HepG2 (cell line): ENCODE measurements at regions not wholly inside any gene's neighbourhood (a gene's known extent, or its start where the extent isn't known, plus 50 kb on each side); places are given as distances from the start of the nearest gene placed in this dataset.

Source experiments
- ATAC-seq: fragments of 200-7000 bp; cut with Tn5 transposase; 3 replicates; pipeline ENCODE4 v1.9.1; 2020; ENCODE audit warnings: mild to moderate bottlenecking, moderate library complexity
- BruUV-seq: library from RNA; stranded (reverse); fragments of 400-500 nt; replicated peaks from 2 replicates; lab custom pipeline; 2021; lab: Mats Ljungman, UMichigan
- CTCF ChIA-PET: fragments of 300-600 bp; formaldehyde crosslinking; extraction: SDS; loops from one replicate; lab custom pipeline; 2021; ENCODE audit warnings: low total read pairs, inconsistent platforms, low intra/inter-chr PET ratio; lab: Yijun Ruan, JAX
- POLR2A ChIA-PET: fragments of 350-600 bp; sonication (Branson Sonifier 250); formaldehyde crosslinking; loops from one replicate; lab custom pipeline; 2020; ENCODE audit warnings: antibody characterized with exemption, inconsistent platforms; lab: Yijun Ruan, JAX
- DNase-seq: peaks from one replicate; pipeline ENCODE4 v3.0.0-alpha.2; 2015; ENCODE audit warnings: low spot score
- FAIRE-seq: peaks from 3 replicates; lab custom pipeline; 2011; peaks lifted over from hg19 to GRCh38; lab: Jason Lieb, UNC
- H2AFZ ChIP-seq: one replicate; pipeline ENCODE4 v1.6.1; 2011; ENCODE audit warnings: low read length, inconsistent platforms
- H3K27ac ChIP-seq: fragments of 300-600 bp; 3 replicates; pipeline ENCODE4 v1.8.0; 2011; ENCODE audit warnings: mixed run types, mild to moderate bottlenecking, mixed read lengths, low read length, inconsistent platforms; ENCODE audit not compliant: insufficient read depth; ENCODE audit errors: extremely low read length
- H3K27me3 ChIP-seq, 2 experiments: fragments of 200-600 bp in 1 of 2; 2 replicates in 1 of 2; 3 replicates in 1 of 2; pipeline versions ENCODE4 v1.6.0 to v1.8.0; 2011; ENCODE audit warnings: low read length in 2 of 2, mild to moderate bottlenecking in 2 of 2, moderate library complexity in 2 of 2, inconsistent platforms in 1 of 2; ENCODE audit not compliant: insufficient read depth in 2 of 2, control insufficient read depth in 1 of 2
- H3K36me3 ChIP-seq, 2 experiments: fragments of 200-600 bp in 1 of 2; replicated peaks in 1 of 2; 2 replicates in 1 of 2; 3 replicates in 1 of 2; pipeline versions ENCODE4 v1.5.1 to v1.8.0; 2011; ENCODE audit warnings: low read length in 2 of 2, inconsistent platforms in 1 of 2; ENCODE audit not compliant: insufficient read depth in 2 of 2, control insufficient read depth in 1 of 2
- H3K4me1 ChIP-seq: 2 replicates; pipeline ENCODE4 v1.5.1; 2012; ENCODE audit warnings: low read length, inconsistent platforms; ENCODE audit not compliant: insufficient read depth
- H3K4me2 ChIP-seq: 2 replicates; pipeline ENCODE4 v1.6.0; 2011; ENCODE audit warnings: low read depth, low read length, inconsistent platforms
- H3K4me3 ChIP-seq, 3 experiments: fragments of 200-600 bp in 1 of 3; sonication (generic), shearing (Covaris generic) in 1 of 3; replicated peaks in 1 of 3; 2 replicates each; pipeline ENCODE4 v1.5.1; 2011 to 2016; ENCODE audit warnings: low read length in 3 of 3, inconsistent platforms in 2 of 3, low read depth in 2 of 3, mild to moderate bottlenecking in 2 of 3, control low read depth in 1 of 3, mixed read lengths in 1 of 3; ENCODE audit not compliant: insufficient read depth in 1 of 3
- H3K79me2 ChIP-seq: one replicate; pipeline ENCODE4 v1.6.1; 2011; ENCODE audit warnings: low read length, inconsistent platforms; ENCODE audit not compliant: insufficient read depth
- H3K9ac ChIP-seq: 2 replicates; pipeline ENCODE4 v1.6.0; 2011; ENCODE audit warnings: mild to moderate bottlenecking, low read depth, low read length, inconsistent platforms; ENCODE audit not compliant: insufficient read depth
- H3K9me3 ChIP-seq: 2 replicates; pipeline ENCODE4 v1.5.1; 2012; ENCODE audit warnings: mild to moderate bottlenecking, low read length
- H4K20me1 ChIP-seq: 2 replicates; pipeline ENCODE4 v1.6.0; 2011; ENCODE audit warnings: inconsistent platforms, mild to moderate bottlenecking, low read length, moderate library complexity; ENCODE audit not compliant: insufficient read depth
- ARID5B ChIP-seq: IDR thresholded peaks from 2 replicates; pipeline ENCODE4 v1.4.0; 2020; ENCODE audit warnings: mild to moderate bottlenecking, missing genetic modification reagents
- CBX1 ChIP-seq: IDR thresholded peaks from one replicate; pipeline ENCODE4 v1.6.1; 2016; ENCODE audit warnings: antibody characterized with exemption, low read depth
- EED ChIP-seq: sonication (generic); formaldehyde crosslinking; IDR thresholded peaks from 2 replicates; pipeline ENCODE4 v1.5.0; 2020; ENCODE audit warnings: mild to moderate bottlenecking, missing genetic modification reagents
- HMG20A ChIP-seq: IDR thresholded peaks from 2 replicates; pipeline ENCODE4 v1.6.1; 2016; ENCODE audit warnings: borderline replicate concordance
- NFIB ChIP-seq: sonication (generic); formaldehyde crosslinking; IDR thresholded peaks from 2 replicates; pipeline ENCODE4 v1.9.0; 2021; ENCODE audit warnings: missing genetic modification reagents, mild to moderate bottlenecking, borderline replicate concordance
- SIN3B ChIP-seq: fragments of 150-350 bp; IDR thresholded peaks from 2 replicates; pipeline ENCODE4 v1.6.1; 2014; ENCODE audit warnings: low read length
- STAG1 ChIP-seq: sonication (generic); formaldehyde crosslinking; IDR thresholded peaks from 2 replicates; pipeline ENCODE4 v1.4.0; 2020; ENCODE audit warnings: missing genetic modification reagents
- TARDBP ChIP-seq: sonication (generic); formaldehyde crosslinking; IDR thresholded peaks from 2 replicates; pipeline ENCODE4 v1.8.0; 2022; ENCODE audit warnings: mild to moderate bottlenecking, missing genetic modification reagents
- ZNF770 ChIP-seq: sonication (generic); formaldehyde crosslinking; IDR thresholded peaks from 2 replicates; pipeline ENCODE4 v1.5.0; 2020; ENCODE audit warnings: mild to moderate bottlenecking, missing genetic modification reagents
- ZNF790 ChIP-seq: sonication (generic); formaldehyde crosslinking; IDR thresholded peaks from 2 replicates; pipeline ENCODE4 v1.8.0; 2022; ENCODE audit warnings: missing genetic modification reagents, mild to moderate bottlenecking, borderline replicate concordance
- WGBS: methylation state at CpG from one replicate; pipeline ENCODE4 v1.1.6; 2017; ENCODE audit warnings: low lambda C conversion rate; 5-methylcytosine and 5-hydroxymethylcytosine counted together
- in situ Hi-C: cut with HindIII; loops from 2 replicates; pipeline ENCODE4 v1.10.0; 2017; ENCODE audit warnings: low pct_unique_long_range_greater_than_20kb; ENCODE audit not compliant: extremely low pct_ligation_motif_present
- intact Hi-C: fragments of 100-400 bp; cut with micrococcal nuclease; formaldehyde crosslinking; loops from one replicate; pipeline ENCODE4 v1.10.0; 2022; ENCODE audit not compliant: unreplicated experiment
- TF ChIP-seq, protein P1 (sequence below): sonication (generic); formaldehyde crosslinking; IDR thresholded peaks from 2 replicates; pipeline ENCODE4 v1.5.0; 2020; ENCODE audit warnings: mild to moderate bottlenecking, missing genetic modification reagents, moderate library complexity

DNA sequence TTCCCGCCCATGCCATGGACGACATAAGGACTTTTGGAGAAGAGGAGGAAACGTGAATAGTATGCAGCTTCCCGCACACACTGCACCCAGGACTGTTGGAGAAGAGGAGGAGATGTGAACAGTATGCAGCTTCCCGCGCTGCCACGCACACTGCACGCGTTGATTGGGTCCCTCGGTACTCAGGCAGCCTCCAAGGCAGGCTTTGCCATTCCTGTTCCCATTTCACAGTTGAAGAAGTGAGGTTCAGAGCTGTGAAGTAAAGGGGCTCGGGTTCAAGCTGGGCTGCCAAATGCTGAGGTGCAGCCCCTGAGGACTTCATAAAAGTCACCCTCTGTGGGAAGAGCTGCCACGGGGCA is 147.9 kb upstream of the FAM20C start:
- intact Hi-C loops, result no loop called here
- H3K4me3 ChIP-seq, result no peak overlapping the region
- ChIA-PET POLR2A (no interaction called here), CTCF (no interaction called here)
- H3K4me1 ChIP-seq, result no peaks in the 10 kb centered on the region
- H4K20me1 ChIP-seq, result no peaks in the 10 kb centered on the region
- H3K27ac ChIP-seq, result no peak overlapping the region
- ATAC-seq (no peak), DNase-seq (no peak), FAIRE-seq (no peak)
- H3K4me2 ChIP-seq, result no peak overlapping the region
- H3K9me3 ChIP-seq, result no peaks in the 10 kb centered on the region
- no peak for TF ChIP-seq TARDBP (CRISPR knock-in tag)
- no peak for TF ChIP-seq EED
- TF ChIP-seq CBX1, result no peak
- no peak for TF ChIP-seq ARID5B (CRISPR knock-in tag)
- TF ChIP-seq STAG1 (CRISPR knock-in tag), result no peak
- TF ChIP-seq SIN3B, result no peak
- TF ChIP-seq, protein P1, sequence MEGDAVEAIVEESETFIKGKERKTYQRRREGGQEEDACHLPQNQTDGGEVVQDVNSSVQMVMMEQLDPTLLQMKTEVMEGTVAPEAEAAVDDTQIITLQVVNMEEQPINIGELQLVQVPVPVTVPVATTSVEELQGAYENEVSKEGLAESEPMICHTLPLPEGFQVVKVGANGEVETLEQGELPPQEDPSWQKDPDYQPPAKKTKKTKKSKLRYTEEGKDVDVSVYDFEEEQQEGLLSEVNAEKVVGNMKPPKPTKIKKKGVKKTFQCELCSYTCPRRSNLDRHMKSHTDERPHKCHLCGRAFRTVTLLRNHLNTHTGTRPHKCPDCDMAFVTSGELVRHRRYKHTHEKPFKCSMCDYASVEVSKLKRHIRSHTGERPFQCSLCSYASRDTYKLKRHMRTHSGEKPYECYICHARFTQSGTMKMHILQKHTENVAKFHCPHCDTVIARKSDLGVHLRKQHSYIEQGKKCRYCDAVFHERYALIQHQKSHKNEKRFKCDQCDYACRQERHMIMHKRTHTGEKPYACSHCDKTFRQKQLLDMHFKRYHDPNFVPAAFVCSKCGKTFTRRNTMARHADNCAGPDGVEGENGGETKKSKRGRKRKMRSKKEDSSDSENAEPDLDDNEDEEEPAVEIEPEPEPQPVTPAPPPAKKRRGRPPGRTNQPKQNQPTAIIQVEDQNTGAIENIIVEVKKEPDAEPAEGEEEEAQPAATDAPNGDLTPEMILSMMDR, result no peak
- TF ChIP-seq ZNF770 (CRISPR knock-in tag), result no peak
- TF ChIP-seq ZNF790 (CRISPR knock-in tag), result no peak
- TF ChIP-seq NFIB (CRISPR knock-in tag), result no peak
- TF ChIP-seq HMG20A (CRISPR knock-in tag), result no peak
- H3K9ac ChIP-seq, result no peak overlapping the region
- H3K79me2 ChIP-seq, result no peaks in the 10 kb centered on the region
- H2AFZ ChIP-seq, result no peak overlapping the region
- in situ Hi-C loops, result no loop called here
- no peaks in the 10 kb centered on the region for H3K36me3 ChIP-seq
- WGBS, result 55% methylated on average over 12 of the region's 12 CpGs
- H3K27me3 ChIP-seq, result peaks cover 0 to 41% of the 10 kb centered on the region in 2 experiments; a peak in 3 of 5 replicates
- no TSS peak for BruUV-seq
